WTC11 (cell line): ENCODE measurements at regions not wholly inside any gene's neighbourhood (a gene's known extent, or its start where the extent isn't known, plus 50 kb on each side); places are given as distances from the start of the nearest gene placed in this dataset.

Experiments used
- CREB1 ChIP-seq: sonication (generic); formaldehyde crosslinking; IDR thresholded peaks from 2 replicates; pipeline ENCODE4 v1.8.0; 2023; ENCODE audit warnings: mild to moderate bottlenecking, missing genetic modification reagents
- CTCF ChIP-seq: fragments of 200-600 bp; IDR thresholded peaks from 2 replicates; pipeline ENCODE4 v1.8.0; 2022; ENCODE audit warnings: antibody characterized with exemption
- IRF1 ChIP-seq: sonication (generic); formaldehyde crosslinking; IDR thresholded peaks from 2 replicates; pipeline ENCODE4 v1.8.0; 2023; ENCODE audit warnings: missing genetic modification reagents
- TF ChIP-seq, protein P1 (sequence below): sonication (generic); formaldehyde crosslinking; IDR thresholded peaks from 2 replicates; pipeline ENCODE4 v1.8.0; 2022; ENCODE audit warnings: mild to moderate bottlenecking, missing genetic modification reagents

DNA sequence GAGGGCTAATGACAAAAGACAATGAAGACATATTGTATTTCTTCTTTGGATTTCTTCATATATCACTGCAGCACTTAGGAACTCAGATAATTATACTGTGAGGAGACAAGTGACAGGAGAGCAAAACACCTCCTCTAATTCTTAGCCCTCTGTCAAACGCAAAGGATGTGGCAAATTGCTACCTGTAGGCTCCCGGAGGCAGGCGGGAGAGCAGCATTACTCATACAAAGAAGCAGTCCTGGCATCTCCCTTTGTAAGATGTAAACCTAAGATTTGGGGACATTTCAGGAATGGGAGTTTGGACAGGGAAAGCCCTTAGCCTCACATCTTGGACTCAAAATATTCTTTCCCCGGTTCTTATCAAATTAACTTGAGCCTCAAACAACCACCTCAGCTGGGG is 460.8 kb downstream of the SOX2 start:
- TF ChIP-seq, protein P1, sequence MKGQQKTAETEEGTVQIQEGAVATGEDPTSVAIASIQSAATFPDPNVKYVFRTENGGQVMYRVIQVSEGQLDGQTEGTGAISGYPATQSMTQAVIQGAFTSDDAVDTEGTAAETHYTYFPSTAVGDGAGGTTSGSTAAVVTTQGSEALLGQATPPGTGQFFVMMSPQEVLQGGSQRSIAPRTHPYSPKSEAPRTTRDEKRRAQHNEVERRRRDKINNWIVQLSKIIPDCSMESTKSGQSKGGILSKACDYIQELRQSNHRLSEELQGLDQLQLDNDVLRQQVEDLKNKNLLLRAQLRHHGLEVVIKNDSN: no peak
- TF ChIP-seq IRF1 (no peak), CTCF (no peak), CREB1 (CRISPR knock-in tag) (no peak)
